GM23248 (cell line): ENCODE measurements at regions not wholly inside any gene's neighbourhood (a gene's known extent, or its start where the extent isn't known, plus 50 kb on each side); places are given as distances from the start of the nearest gene placed in this dataset.

Experiments
- EZH2 ChIP-seq: fragments of 200-600 bp; sonication (generic); IDR thresholded peaks from 2 replicates; pipeline ENCODE4 v1.6.1; 2018; ENCODE audit warnings: antibody characterized with exemption, mild to moderate bottlenecking; ENCODE audit not compliant: insufficient read depth, poor library complexity, severe bottlenecking
- EZH2phosphoT487 ChIP-seq: fragments of 200-600 bp; sonication (generic); IDR thresholded peaks from 2 replicates; pipeline ENCODE4 v1.6.1; 2018; ENCODE audit warnings: antibody characterized with exemption, moderate library complexity, mild to moderate bottlenecking, low read depth; ENCODE audit not compliant: insufficient read depth

GRCh38 chrX:128676651-128677050 lies 624.4 kb upstream of the ACTRT1 start:
- TF ChIP-seq EZH2phosphoT487 = no peak
- TF ChIP-seq EZH2 = no peak
